MCF 10A (cell line): ENCODE measurements at regions not wholly inside any gene's neighbourhood (a gene's known extent, or its start where the extent isn't known, plus 50 kb on each side); places are given as distances from the start of the nearest gene placed in this dataset.

ENCODE experiments used
- BruUV-seq: library from RNA; stranded (reverse); fragments of 400-500 nt; replicated peaks from 2 replicates; lab custom pipeline; 2021; lab: Mats Ljungman, UMichigan
- CTCF ChIA-PET: fragments of 300-600 bp; sonication (Branson Sonifier 250); formaldehyde crosslinking; extraction: SDS; loops from one replicate; lab custom pipeline; 2021; ENCODE audit warnings: antibody characterized with exemption, inconsistent platforms; lab: Yijun Ruan, JAX
- POLR2A ChIA-PET: fragments of 300-600, 350-650 bp; sonication (Branson Sonifier 250); formaldehyde crosslinking; extraction: SDS; loops from one replicate; lab custom pipeline; 2020; ENCODE audit warnings: antibody characterized with exemption, inconsistent platforms; lab: Yijun Ruan, JAX
- DNase-seq: peaks from one replicate; pipeline ENCODE4 v3.0.0-alpha.2; 2018; ENCODE audit not compliant: unreplicated experiment
- H3K27ac Mint-ChIP-seq: one replicate; pipeline ENCODE4 v1.8.0; 2022; ENCODE audit warnings: mild to moderate bottlenecking, low read depth, mixed read lengths; ENCODE audit not compliant: unreplicated experiment
- H3K27me3 Mint-ChIP-seq: one replicate; pipeline ENCODE4 v1.8.0; 2022; ENCODE audit warnings: mixed read lengths; ENCODE audit not compliant: insufficient read depth, unreplicated experiment
- H3K36me3 Mint-ChIP-seq: one replicate; pipeline ENCODE4 v1.8.0; 2022; ENCODE audit warnings: mild to moderate bottlenecking, moderate library complexity, mixed read lengths; ENCODE audit not compliant: insufficient read depth, unreplicated experiment
- H3K4me1 Mint-ChIP-seq: one replicate; pipeline ENCODE4 v1.8.0; 2022; ENCODE audit warnings: mixed read lengths; ENCODE audit not compliant: insufficient read depth, unreplicated experiment
- H3K4me3 Mint-ChIP-seq: one replicate; pipeline ENCODE4 v1.8.0; 2022; ENCODE audit warnings: mild to moderate bottlenecking, moderate library complexity, mixed read lengths; ENCODE audit not compliant: unreplicated experiment
- H3K9me3 Mint-ChIP-seq: one replicate; pipeline ENCODE4 v1.8.0; 2022; ENCODE audit warnings: mixed read lengths; ENCODE audit not compliant: unreplicated experiment
- intact Hi-C: fragments of 100-400 bp; cut with micrococcal nuclease; formaldehyde crosslinking; loops from 2 replicates; pipeline ENCODE4 v1.14.1; 2022
- TF ChIP-seq, protein P1 (sequence below): fragments of 200-600 bp; IDR thresholded peaks from one replicate; pipeline ENCODE4 v1.8.0; 2022; ENCODE audit warnings: antibody characterized with exemption, mild to moderate bottlenecking; ENCODE audit not compliant: unreplicated experiment

DNA sequence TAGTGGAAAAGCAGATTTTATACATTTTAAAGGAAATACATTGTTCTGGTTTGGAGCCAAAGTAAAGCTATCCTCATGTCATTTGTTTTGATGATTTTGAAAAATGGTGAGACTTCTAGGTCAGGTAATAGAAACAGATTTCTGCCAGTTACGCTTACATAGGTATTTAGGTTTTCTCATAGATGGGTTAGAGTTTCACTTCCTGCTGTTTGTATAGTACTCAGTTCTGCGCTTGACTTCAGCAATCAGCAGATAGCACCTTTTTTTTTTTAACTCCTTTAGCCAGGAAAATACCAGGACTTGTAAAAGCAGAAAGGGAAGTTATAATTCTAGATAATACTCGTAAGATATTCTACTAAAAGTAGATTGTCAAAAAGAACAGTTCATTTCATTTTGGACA is 209.8 kb upstream of the POM121L12 start:
- H3K36me3 Mint-ChIP-seq: no peaks in the 10 kb centered on the region
- H3K4me3 Mint-ChIP-seq: no peak overlapping the region
- CTCF ChIA-PET: interaction anchor here (0.7 kb wide), 1 partner anchor 440 kb away, joined by 4 read pairs; no protein-coding TSS in a partner anchor
- TF ChIP-seq, protein P1, sequence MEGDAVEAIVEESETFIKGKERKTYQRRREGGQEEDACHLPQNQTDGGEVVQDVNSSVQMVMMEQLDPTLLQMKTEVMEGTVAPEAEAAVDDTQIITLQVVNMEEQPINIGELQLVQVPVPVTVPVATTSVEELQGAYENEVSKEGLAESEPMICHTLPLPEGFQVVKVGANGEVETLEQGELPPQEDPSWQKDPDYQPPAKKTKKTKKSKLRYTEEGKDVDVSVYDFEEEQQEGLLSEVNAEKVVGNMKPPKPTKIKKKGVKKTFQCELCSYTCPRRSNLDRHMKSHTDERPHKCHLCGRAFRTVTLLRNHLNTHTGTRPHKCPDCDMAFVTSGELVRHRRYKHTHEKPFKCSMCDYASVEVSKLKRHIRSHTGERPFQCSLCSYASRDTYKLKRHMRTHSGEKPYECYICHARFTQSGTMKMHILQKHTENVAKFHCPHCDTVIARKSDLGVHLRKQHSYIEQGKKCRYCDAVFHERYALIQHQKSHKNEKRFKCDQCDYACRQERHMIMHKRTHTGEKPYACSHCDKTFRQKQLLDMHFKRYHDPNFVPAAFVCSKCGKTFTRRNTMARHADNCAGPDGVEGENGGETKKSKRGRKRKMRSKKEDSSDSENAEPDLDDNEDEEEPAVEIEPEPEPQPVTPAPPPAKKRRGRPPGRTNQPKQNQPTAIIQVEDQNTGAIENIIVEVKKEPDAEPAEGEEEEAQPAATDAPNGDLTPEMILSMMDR: no peak
- POLR2A ChIA-PET: interaction anchor here (0.7 kb wide), 1 partner anchor 152 kb away, joined by 4 read pairs; no protein-coding TSS in a partner anchor
- peaks cover 11% of the 10 kb centered on the region for H3K9me3 Mint-ChIP-seq
- H3K4me1 Mint-ChIP-seq: no peaks in the 10 kb centered on the region
- no peak overlapping the region for H3K27ac Mint-ChIP-seq
- no TSS peak for BruUV-seq
- intact Hi-C loops: no loop called here
- no peak for DNase-seq
- H3K27me3 Mint-ChIP-seq: peaks cover 17% of the 10 kb centered on the region

DNA sequence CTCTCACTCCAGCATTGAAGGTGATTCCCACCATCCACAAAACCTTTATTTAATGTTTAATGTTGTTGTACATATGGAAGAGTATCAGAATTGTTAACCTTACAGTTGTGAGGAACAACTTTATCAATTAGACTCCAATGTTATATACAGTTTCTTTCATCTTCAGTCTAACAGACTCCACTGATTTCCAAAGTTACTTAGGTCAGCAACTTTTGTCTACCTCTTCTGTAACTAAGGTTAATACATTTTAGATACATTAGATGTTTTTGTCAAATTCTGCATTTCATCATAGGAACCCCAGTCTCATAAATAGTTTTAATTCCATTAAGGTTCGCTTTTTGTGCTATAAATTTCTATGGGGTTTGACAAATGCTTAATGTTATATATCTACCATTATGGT is 223.9 kb upstream of the POM121L12 start:
- Mint-ChIP-seq H3K36me3 (no peaks in the 10 kb centered on the region), H3K4me1 (no peaks in the 10 kb centered on the region), H3K27ac (no peak overlapping the region), H3K27me3 (peaks cover 11% of the 10 kb centered on the region), H3K9me3 (no peaks in the 10 kb centered on the region), H3K4me3 (no peak overlapping the region)
- BruUV-seq: no TSS peak
- DNase-seq: no peak
- TF ChIP-seq, protein P1: no peak
- ChIA-PET POLR2A (no interaction called here), CTCF (no interaction called here)
- intact Hi-C loops: no loop called here

DNA sequence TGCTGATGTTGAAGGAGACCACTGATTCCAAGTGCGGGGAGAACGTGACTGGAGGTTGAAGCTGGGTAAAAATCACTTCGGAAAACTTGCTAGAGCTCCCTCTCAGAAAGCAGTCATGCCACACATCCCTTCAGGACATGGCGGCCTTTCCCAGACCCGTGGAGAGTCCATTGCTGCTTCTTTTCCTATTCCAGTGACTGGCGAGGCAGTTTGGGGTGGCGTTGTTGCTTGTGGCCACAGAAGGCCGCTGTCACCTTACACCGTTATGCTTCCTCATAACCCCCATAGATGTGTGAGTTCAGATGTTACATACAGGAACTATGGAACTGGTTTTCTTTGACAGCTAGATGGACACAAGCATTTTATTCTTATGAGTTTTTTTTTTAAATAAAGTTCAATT is 235.6 kb upstream of the POM121L12 start:
- TF ChIP-seq, protein P1: no peak
- ChIA-PET POLR2A (no interaction called here), CTCF (interaction anchor here (0.6 kb wide), 1 partner anchor 492 kb away, joined by 3 read pairs; no protein-coding TSS in a partner anchor)
- Mint-ChIP-seq H3K27ac (no peak overlapping the region), H3K36me3 (no peaks in the 10 kb centered on the region), H3K4me3 (no peak overlapping the region), H3K4me1 (no peaks in the 10 kb centered on the region), H3K27me3 (peaks cover 40% of the 10 kb centered on the region), H3K9me3 (no peaks in the 10 kb centered on the region)
- BruUV-seq: no TSS peak
- no peak for DNase-seq
- intact Hi-C loops: no loop called here

DNA sequence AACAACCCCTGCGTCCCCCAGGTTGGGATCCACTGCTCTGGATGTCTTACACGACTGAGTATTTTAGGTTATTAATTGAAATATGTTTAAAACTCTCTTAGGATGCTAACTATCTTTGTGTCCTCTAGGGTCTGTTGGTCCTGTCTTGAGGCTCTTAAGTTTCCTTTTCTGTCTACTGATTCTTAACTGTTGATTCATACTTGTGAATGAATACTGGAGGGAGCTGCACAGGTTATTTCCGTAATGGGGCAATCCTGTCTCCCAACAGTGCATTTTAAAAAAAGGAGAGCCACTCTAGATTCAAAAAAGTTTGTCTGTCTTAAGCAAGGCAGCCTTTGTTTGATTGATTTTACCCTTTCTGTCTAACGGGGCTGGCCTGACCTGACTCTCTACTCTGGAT is 237.6 kb upstream of the POM121L12 start:
- Mint-ChIP-seq H3K27me3 (peaks cover 40% of the 10 kb centered on the region), H3K4me3 (no peak overlapping the region), H3K36me3 (no peaks in the 10 kb centered on the region), H3K9me3 (no peaks in the 10 kb centered on the region), H3K4me1 (no peaks in the 10 kb centered on the region), H3K27ac (no peak overlapping the region)
- BruUV-seq: no TSS peak
- TF ChIP-seq, protein P1: no peak
- no peak for DNase-seq
- ChIA-PET CTCF (interaction anchor here (0.5 kb wide), 1 partner anchor 464 kb away, joined by 3 read pairs; no protein-coding TSS in a partner anchor), POLR2A (interaction anchor here (0.6 kb wide), 1 partner anchor 9 kb away, joined by 3 read pairs; no protein-coding TSS in a partner anchor)
- intact Hi-C loops: no loop called here
